ENCODE measurements at regions not wholly inside any gene's neighbourhood (a gene's known extent, or its start where the extent isn't known, plus 50 kb on each side); places are given as distances from the start of the nearest gene placed in this dataset.

DNA sequence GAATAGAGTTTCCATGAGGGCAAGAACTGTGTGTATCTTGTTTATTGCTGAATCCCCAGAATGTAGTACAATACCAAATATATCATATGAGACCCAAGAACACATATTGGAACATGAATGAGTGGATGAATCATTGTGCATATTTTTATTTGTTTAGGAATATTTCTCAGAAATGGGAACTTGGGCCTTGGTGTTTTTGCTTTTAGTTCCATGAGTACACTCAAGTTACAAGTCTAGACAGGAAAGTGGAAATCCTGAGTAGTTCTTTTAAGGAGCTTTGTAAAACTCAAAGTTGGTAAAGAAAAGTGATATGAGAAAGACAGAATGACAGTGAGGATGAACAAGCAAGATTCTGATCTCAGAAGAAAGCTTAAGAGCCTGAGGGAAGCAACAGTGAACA, 647.0 kb downstream of the EFNA5 start:
- Histone ChIP-seq H4K91ac (ENCODE audit: insufficient read length, low read depth, low read length) (no peak overlapping the region), H3K56ac (ENCODE audit: insufficient read length, low read depth, low read length) (no peak overlapping the region), H2BK15ac (ENCODE audit: low read depth, low read length) (no peak overlapping the region), H3K23me2 (ENCODE audit: insufficient read length, low read depth, low read length, poor library complexity, severe bottlenecking) (no peaks in the 10 kb centered on the region), H3K9ac (ENCODE audit: extremely low read depth, insufficient read length, low read length) (no peak overlapping the region), H3K79me2 (ENCODE audit: insufficient read depth, low read length) (no peaks in the 10 kb centered on the region), H3K14ac (ENCODE audit: insufficient read depth, low read length) (no peak overlapping the region), H3T11ph (ENCODE audit: low read length) (no peak overlapping the region), H2AFZ (ENCODE audit: low read length) (no peak overlapping the region), H2BK12ac (ENCODE audit: insufficient read length, low read depth, low read length) (no peak overlapping the region), H3K4me1 (ENCODE audit: insufficient read depth, low read length) (no peaks in the 10 kb centered on the region), H2BK5ac (ENCODE audit: insufficient read length, low read length) (no peak overlapping the region), H3K23ac (ENCODE audit: insufficient read length, low read depth, low read length) (no peak overlapping the region), H3K18ac (ENCODE audit: insufficient read length, low read depth, low read length) (no peak overlapping the region), H3K27me3 (ENCODE audit: insufficient read depth, low read length) (no peaks in the 10 kb centered on the region), H3K4ac (ENCODE audit: low read depth, low read length) (no peak overlapping the region), H2AK5ac (ENCODE audit: insufficient read length, low read length) (no peak overlapping the region), H2BK20ac (ENCODE audit: low read depth, low read length, poor library complexity, severe bottlenecking) (no peak overlapping the region), H3K9me3 (ENCODE audit: control insufficient read depth, low read depth, low read length) (no peaks in the 10 kb centered on the region), H4K8ac (replicated peaks; ENCODE audit: insufficient read length, low read depth, low read length) (no peak overlapping the region), H4K20me1 (ENCODE audit: control insufficient read depth, insufficient read depth, insufficient read length) (no peaks in the 10 kb centered on the region), H3K4me2 (ENCODE audit: insufficient read depth, insufficient read length, low read length) (no peak overlapping the region), H2BK120ac (ENCODE audit: low read depth, low read length, poor library complexity, severe bottlenecking) (no peak overlapping the region), H4K5ac (ENCODE audit: insufficient read length, low read depth, low read length) (no peak overlapping the region), H3K79me1 (ENCODE audit: insufficient read depth, low read depth, low read length, poor library complexity, severe bottlenecking) (no peaks in the 10 kb centered on the region), H3K27ac (ENCODE audit: insufficient read length, low read depth, low read length) (no peak overlapping the region)
- Mint-ChIP-seq H3K9me3 (no peaks in the 10 kb centered on the region), H3K36me3 (ENCODE audit: insufficient read depth in 1 of 3, low read depth in 3 of 3) (no peaks in the 10 kb centered on the region), H3K27me3 (ENCODE audit: low read depth) (no peaks in the 10 kb centered on the region), H3K4me1 (peaks cover 18 to 22% of the 10 kb centered on the region in 2 experiments), H3K27ac (peak overlapping the region in 1 of 3 experiments; percentile 22; a peak in 1 of 7 replicates), H3K4me3 (no peak overlapping the region)
- no peak for DNase-seq
- TF ChIP-seq CTCF (conservative IDR thresholded peaks at IDR 0.05), result no peak
